ENCODE measurements at regions not wholly inside any gene's neighbourhood (a gene's known extent, or its start where the extent isn't known, plus 50 kb on each side); places are given as distances from the start of the nearest gene placed in this dataset.

GRCh38 chr12:67370979-67371378, 101.8 kb downstream of the CAND1 start:
- DNase-seq: no peak

- no peak for DNase-seq
Measured at GRCh38 chr12:67377021-67377420, 107.9 kb downstream of the CAND1 start.

GRCh38 chr12:67377541-67377940, 108.4 kb downstream of the CAND1 start:
- no peak for DNase-seq

DNA sequence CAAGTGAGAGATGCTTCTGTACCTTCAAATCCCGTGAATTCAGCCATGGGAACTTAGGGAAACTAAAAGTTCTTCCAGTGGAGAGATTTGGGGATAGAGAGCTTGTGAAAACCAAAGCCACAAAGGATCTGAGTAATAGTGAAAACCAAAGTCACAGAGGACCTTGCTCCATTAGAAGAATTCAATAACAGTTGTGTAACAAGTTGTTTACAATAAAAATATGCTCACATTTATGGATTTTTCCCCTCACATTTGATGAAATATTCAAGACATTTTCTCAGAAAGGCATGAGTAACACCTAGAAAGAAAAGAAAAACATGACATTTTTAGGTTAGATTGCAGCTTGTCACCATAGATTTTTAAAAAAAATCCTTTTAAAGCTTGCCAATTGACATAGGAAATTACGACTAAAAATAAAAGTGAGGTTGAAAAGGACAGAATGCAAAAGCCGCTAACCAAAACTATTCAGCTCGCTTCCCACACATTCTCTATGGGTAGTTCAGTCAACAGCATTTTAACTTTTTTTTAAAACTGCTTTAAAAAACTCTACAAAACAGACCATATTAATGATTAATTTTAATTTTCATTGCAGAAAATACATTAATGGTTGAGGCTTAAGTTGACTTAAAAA, 113.2 kb downstream of the CAND1 start:
- no peak for DNase-seq

DNA sequence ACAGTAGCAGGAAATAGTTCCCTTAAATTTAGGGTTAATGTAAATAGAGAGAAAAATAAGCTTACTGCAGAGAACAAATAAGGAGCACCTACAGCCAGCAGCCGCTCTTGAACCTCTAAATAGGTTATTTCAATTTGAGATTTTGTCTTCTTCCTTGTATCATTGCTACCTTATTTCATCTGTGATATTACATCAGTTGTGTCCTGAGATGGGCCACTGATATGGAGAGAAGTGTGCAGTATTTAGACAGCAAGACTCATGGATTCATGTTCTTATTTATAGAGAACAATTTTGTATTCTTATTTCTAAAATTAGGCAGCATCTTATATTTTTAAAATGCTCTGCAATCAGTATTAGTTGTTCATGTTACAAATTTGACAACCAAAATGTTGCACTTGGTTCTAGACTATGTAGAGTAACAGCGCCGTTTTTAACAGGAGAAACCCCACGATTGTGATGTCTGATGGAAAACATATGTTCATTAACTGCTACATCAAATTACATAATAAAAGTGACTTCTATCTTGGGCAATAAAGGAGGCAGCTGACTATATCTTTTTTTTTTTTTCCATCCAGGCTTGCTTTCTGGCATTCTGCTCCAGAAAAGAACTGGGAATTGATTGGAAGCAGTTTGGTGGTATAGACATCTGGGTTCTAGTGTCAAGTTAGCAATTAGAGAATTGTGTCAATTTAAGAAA, 117.9 kb downstream of the CAND1 start:
- DNase-seq: no peak

DNA sequence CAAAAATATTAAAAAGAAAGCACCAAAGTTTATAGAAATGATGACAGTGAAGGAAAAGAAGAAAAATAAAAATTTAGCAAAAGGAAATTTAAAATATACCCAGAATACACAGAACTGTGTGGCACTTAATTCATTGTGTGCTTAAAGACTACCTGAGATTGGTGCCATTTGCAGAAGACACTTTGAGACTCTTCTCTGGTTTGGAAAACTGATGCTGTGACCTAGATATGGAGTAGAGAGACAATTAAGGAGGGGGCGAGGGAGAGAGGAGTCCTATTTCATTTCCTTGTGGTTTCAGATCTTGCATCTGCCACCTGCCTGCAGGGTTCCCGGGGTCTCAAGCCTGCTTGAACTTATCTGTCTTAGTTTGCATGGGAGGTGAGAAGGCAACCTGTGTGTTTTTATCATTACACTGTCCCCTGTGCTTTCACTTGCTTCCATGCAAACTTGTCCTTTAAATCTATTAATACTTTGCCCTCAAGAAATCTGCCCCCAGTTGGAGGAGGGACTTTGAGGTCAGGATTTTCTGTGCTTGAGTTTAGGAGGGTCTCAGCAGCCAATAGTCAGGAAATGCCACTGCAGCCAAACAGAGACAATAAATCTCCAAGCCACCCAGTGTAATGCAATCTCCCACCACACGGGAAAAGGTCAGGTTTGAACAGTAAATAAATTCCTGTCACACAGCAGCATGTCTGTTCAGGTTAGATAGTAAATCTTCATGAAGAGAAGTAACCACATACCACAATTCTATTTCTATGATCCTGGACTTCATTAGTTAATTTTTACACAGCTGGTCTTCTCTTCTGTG, 119.4 kb downstream of the CAND1 start:
- DNase-seq: no peak

GRCh38 chr12:67390273-67390672, 121.1 kb downstream of the CAND1 start:
- no peak for DNase-seq

GRCh38 chr12:67391034-67391433, 121.9 kb downstream of the CAND1 start:
- no peak for DNase-seq

GRCh38 chr12:67391656-67392055, 122.5 kb downstream of the CAND1 start:
- no peak for DNase-seq

DNA sequence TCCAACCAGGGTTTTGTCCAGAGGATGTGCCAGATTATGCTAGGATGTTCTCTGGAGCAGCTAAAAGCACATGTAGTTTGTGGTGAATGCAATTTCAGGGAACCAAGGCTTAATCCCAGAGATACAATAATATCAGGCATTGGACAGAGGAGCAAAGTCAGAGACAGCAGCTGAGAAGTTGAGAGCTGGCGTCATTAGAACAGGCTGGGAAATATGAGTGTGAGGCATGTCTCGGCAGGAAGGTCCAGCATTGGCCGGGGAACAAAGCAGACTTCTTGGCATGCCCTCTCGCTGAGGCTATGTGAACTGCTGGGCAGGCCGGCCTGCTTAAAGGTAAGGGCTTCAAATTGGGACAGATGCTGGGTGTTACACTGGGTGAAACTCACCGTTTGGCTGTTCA, 125.4 kb downstream of the CAND1 start:
- DNase-seq: no peak

GRCh38 chr12:67400742-67401141, 131.6 kb downstream of the CAND1 start:
- DNase-seq: no peak

GRCh38 chr12:67410246-67410645, 141.1 kb downstream of the CAND1 start:
- DNase-seq: no peak

DNA sequence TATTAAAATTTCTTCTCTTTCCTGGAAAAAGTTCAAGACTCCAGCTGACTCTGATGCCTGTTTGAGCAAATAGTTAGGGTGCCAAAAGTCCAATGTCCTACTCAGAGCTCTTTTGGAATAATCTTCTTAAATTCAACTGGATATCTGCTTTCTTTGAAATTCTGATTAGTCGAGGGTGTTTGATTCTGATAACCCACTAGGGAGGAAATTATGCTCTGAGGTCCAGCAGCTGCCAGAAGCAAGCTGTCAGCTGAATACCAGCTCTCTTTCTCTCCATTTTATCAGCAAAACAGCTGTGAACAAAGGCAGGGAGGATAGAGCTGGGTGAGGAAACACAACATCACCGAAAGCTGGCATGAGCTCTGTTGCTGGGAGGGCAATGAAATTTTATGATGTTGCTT, 141.5 kb downstream of the CAND1 start:
- no peak for DNase-seq

- no peak for DNase-seq
Measured at GRCh38 chr12:67411562-67411961, 142.4 kb downstream of the CAND1 start.

- no peak for DNase-seq
Measured at GRCh38 chr12:67413577-67413976, 144.4 kb downstream of the CAND1 start.

- DNase-seq: no peak
Measured at GRCh38 chr12:67414011-67414715, 145.0 kb downstream of the CAND1 start.

- DNase-seq: peak; percentile 44
Measured at GRCh38 chr12:67415473-67415872, 146.3 kb downstream of the CAND1 start.

DNA sequence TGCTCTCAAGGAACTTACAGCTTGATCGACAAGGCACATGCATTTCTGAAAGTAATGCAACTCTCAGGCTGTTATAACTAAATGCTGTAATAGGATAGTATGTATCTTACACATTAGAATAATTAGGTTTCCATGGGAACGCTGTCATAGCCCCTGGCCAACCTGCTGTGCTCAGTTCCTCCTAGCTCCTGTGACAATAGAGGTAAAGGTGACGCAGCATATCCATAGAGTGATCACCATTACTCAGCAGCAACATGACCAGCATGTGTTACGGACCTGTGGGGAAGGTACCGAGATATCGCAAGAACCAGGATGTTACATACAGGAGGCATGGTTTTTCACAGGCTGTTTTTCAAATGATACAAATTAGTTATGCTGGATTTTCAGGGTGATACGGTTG, 150.7 kb downstream of the CAND1 start:
- peak; percentile 83 for DNase-seq

- DNase-seq: no peak
Measured at GRCh38 chr12:67420506-67420905, 151.3 kb downstream of the CAND1 start.

DNA sequence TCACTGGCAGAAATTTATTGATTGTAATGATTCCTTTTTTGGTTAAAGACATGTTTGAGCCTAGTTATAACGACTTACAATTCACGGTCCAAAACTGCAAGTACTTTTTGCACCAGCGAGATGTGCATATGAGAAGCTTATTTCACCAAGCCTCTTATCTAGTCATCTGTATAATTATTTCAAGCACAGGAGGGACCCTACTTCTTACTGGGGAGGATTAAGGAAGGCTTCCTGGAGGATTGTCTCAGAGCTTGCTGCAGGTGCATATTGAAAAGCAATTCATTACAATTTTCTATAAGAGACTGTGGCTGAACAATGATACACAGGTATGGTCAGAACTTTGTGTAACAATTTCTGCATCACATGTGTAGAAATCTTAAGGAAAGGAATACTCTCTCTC, 152.9 kb downstream of the CAND1 start:
- DNase-seq: no peak

- DNase-seq: no peak
Measured at GRCh38 chr12:67424784-67425183, 155.6 kb downstream of the CAND1 start.

DNA sequence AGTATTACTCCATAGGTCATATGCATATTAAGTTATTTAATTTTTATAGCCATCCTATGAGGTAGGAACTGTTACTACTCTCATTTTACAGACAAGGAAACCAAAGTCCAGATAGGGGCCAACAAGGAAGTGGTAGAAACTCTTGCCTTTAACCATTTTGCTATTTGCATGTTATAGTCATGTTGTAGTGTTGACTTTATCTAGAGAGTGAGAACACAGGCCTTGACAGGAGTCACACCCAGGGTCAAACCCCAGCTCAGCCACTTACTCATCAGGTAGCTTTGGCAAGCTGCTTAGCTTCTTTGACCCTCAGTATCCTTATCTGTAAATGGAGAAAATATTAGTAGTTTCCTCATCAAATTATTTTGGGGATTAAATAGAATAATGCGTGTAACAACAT, 156.2 kb downstream of the CAND1 start:
- DNase-seq: no peak

DNA sequence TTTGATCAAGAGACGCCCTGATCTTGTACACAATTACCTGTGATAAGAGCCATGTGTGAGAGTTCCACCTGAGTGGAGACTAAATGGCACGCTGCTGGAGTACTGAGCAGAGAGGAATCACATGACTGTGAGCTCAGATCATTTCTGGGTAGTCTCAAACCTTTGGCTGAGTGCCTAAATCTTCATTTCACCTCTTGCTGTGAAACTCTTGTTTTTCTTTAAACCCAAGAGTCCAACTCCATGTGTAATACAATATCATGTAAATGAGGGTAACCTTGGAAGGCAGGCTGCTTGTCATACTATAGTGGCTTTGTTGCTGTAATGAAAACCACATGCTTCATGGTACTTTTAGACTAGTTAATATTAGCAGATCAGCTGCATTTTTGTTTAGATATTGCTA, 156.9 kb downstream of the CAND1 start:
- no peak for DNase-seq
